Subcutaneous abdominal adipose tissue (tissue), 5 donors: ENCODE measurements at regions not wholly inside any gene's neighbourhood (a gene's known extent, or its start where the extent isn't known, plus 50 kb on each side); places are given as distances from the start of the nearest gene placed in this dataset.

ENCODE experiments used
- H3K27ac ChIP-seq: one replicate; pipeline ENCODE4 v1.7.0; 2013; ENCODE audit warnings: low read depth, mild to moderate bottlenecking, inconsistent platforms, low read length, moderate library complexity
- H3K27me3 ChIP-seq, 5 donors: one replicate each; pipeline ENCODE4 v1.7.0; 2013; ENCODE audit warnings: low read length in 5 of 5, inconsistent platforms in 1 of 5; ENCODE audit not compliant: control insufficient read depth in 5 of 5, insufficient read depth in 4 of 5
- H3K36me3 ChIP-seq, 5 donors: one replicate each; pipeline ENCODE4 v1.7.0; 2013; ENCODE audit warnings: low read length in 5 of 5; ENCODE audit not compliant: control insufficient read depth in 5 of 5, insufficient read depth in 5 of 5
- H3K4me1 ChIP-seq, 5 donors: one replicate each; pipeline ENCODE4 v1.7.0; 2013; ENCODE audit warnings: low read length in 5 of 5, mild to moderate bottlenecking in 3 of 5, moderate library complexity in 1 of 5; ENCODE audit not compliant: control insufficient read depth in 5 of 5, insufficient read depth in 5 of 5
- H3K4me3 ChIP-seq, 5 donors: one replicate each; pipeline ENCODE4 v1.7.0; 2013; ENCODE audit warnings: low read length in 5 of 5, low read depth in 1 of 5
- H3K9ac ChIP-seq, 5 donors: one replicate each; pipeline ENCODE4 v1.7.0; 2013; ENCODE audit warnings: low read length in 5 of 5, mild to moderate bottlenecking in 4 of 5, moderate library complexity in 3 of 5
- H3K9me3 ChIP-seq, 5 donors: one replicate each; pipeline ENCODE4 v1.7.0; 2013; ENCODE audit warnings: low read length in 5 of 5; ENCODE audit not compliant: control insufficient read depth in 5 of 5
- donor health status: healthy.
- donor health status: healthy.
- donor health status: healthy.
- donor health status: healthy.
- donor health status: healthy.

- H3K4me1 ChIP-seq: no peaks in the 10 kb centered on the region
- no peak overlapping the region for H3K9ac ChIP-seq
- no peaks in the 10 kb centered on the region for H3K36me3 ChIP-seq
- peaks cover 0 to 2% (median 0%) of the 10 kb centered on the region in 5 donors for H3K9me3 ChIP-seq
- no peak overlapping the region for H3K27ac ChIP-seq
- no peaks in the 10 kb centered on the region for H3K27me3 ChIP-seq
- H3K4me3 ChIP-seq: no peak overlapping the region
These were observed 634.5 kb downstream of the LIG4 start for GRCh38 chr13:107580741-107581412.

GRCh38 chr13:107576430-107576829 lies 638.9 kb downstream of the LIG4 start:
- no peaks in the 10 kb centered on the region for H3K27me3 ChIP-seq
- H3K9ac ChIP-seq: no peak overlapping the region
- no peaks in the 10 kb centered on the region for H3K4me1 ChIP-seq
- H3K27ac ChIP-seq: no peak overlapping the region
- H3K9me3 ChIP-seq: peaks cover 0 to 2% (median 0%) of the 10 kb centered on the region in 5 donors
- H3K36me3 ChIP-seq: no peaks in the 10 kb centered on the region
- H3K4me3 ChIP-seq: no peak overlapping the region

- Histone ChIP-seq H3K4me1 (no peaks in the 10 kb centered on the region), H3K4me3 (no peak overlapping the region), H3K36me3 (no peaks in the 10 kb centered on the region), H3K27ac (no peak overlapping the region), H3K9me3 (no peaks in the 10 kb centered on the region), H3K9ac (no peak overlapping the region), H3K27me3 (no peaks in the 10 kb centered on the region)
These were observed 640.7 kb downstream of the LIG4 start for GRCh38 chr13:107574517-107575210.

GRCh38 chr13:107573184-107573583 lies 642.2 kb downstream of the LIG4 start:
- Histone ChIP-seq H3K36me3 (no peaks in the 10 kb centered on the region), H3K4me3 (no peak overlapping the region), H3K27me3 (no peaks in the 10 kb centered on the region), H3K9ac (no peak overlapping the region), H3K27ac (no peak overlapping the region), H3K4me1 (no peaks in the 10 kb centered on the region), H3K9me3 (no peaks in the 10 kb centered on the region)

- Histone ChIP-seq H3K36me3 (no peaks in the 10 kb centered on the region), H3K27me3 (no peaks in the 10 kb centered on the region), H3K27ac (no peak overlapping the region), H3K9ac (no peak overlapping the region), H3K4me1 (no peaks in the 10 kb centered on the region), H3K4me3 (no peak overlapping the region), H3K9me3 (no peaks in the 10 kb centered on the region)
These were observed 643.2 kb downstream of the LIG4 start for GRCh38 chr13:107572156-107572555.

- no peaks in the 10 kb centered on the region for H3K36me3 ChIP-seq
- H3K9me3 ChIP-seq: no peaks in the 10 kb centered on the region
- no peaks in the 10 kb centered on the region for H3K27me3 ChIP-seq
- H3K27ac ChIP-seq: no peak overlapping the region
- no peaks in the 10 kb centered on the region for H3K4me1 ChIP-seq
- H3K4me3 ChIP-seq: no peak overlapping the region
- H3K9ac ChIP-seq: no peak overlapping the region
These were observed 647.2 kb downstream of the LIG4 start for GRCh38 chr13:107568181-107568580.

- no peak overlapping the region for H3K27ac ChIP-seq
- no peaks in the 10 kb centered on the region for H3K9me3 ChIP-seq
- H3K9ac ChIP-seq: no peak overlapping the region
- no peak overlapping the region for H3K4me3 ChIP-seq
- no peaks in the 10 kb centered on the region for H3K36me3 ChIP-seq
- peaks cover 0 to 3% (median 0%) of the 10 kb centered on the region in 5 donors for H3K27me3 ChIP-seq
- H3K4me1 ChIP-seq: no peaks in the 10 kb centered on the region
These were observed 652.0 kb downstream of the LIG4 start for GRCh38 chr13:107563099-107563925.

GRCh38 chr13:107562203-107562602 lies 653.1 kb downstream of the LIG4 start:
- H3K9ac ChIP-seq: no peak overlapping the region
- no peaks in the 10 kb centered on the region for H3K9me3 ChIP-seq
- no peaks in the 10 kb centered on the region for H3K4me1 ChIP-seq
- H3K36me3 ChIP-seq: no peaks in the 10 kb centered on the region
- H3K27me3 ChIP-seq: peaks cover 0 to 3% (median 0%) of the 10 kb centered on the region in 5 donors
- no peak overlapping the region for H3K27ac ChIP-seq
- no peak overlapping the region for H3K4me3 ChIP-seq

GRCh38 chr13:107554460-107554859 lies 660.9 kb downstream of the LIG4 start:
- Histone ChIP-seq H3K36me3 (no peaks in the 10 kb centered on the region), H3K27me3 (no peaks in the 10 kb centered on the region), H3K4me3 (no peak overlapping the region), H3K4me1 (peaks cover 0 to 11% (median 0%) of the 10 kb centered on the region in 5 donors), H3K9ac (no peak overlapping the region), H3K9me3 (no peaks in the 10 kb centered on the region), H3K27ac (no peak overlapping the region)

- Histone ChIP-seq H3K9me3 (no peaks in the 10 kb centered on the region), H3K27ac (no peak overlapping the region), H3K36me3 (no peaks in the 10 kb centered on the region), H3K4me3 (no peak overlapping the region), H3K4me1 (peaks cover 0 to 11% (median 0%) of the 10 kb centered on the region in 5 donors), H3K9ac (no peak overlapping the region), H3K27me3 (no peaks in the 10 kb centered on the region)
These were observed 661.5 kb downstream of the LIG4 start for GRCh38 chr13:107553838-107554237.
